GM23338 (cell line): ENCODE measurements at regions not wholly inside any gene's neighbourhood (a gene's known extent, or its start where the extent isn't known, plus 50 kb on each side); places are given as distances from the start of the nearest gene placed in this dataset.

Source experiments
- ATAC-seq: fragments of 200-7000 bp; cut with Tn5 transposase; 3 replicates; pipeline ENCODE4 v1.9.1; 2020
- DNase-seq: peaks from one replicate; pipeline ENCODE4 v3.0.0-alpha.2; 2015; ENCODE audit warnings: low spot score
- H2AFZ ChIP-seq: fragments of 200-600 bp; sonication (generic); 2 replicates; pipeline ENCODE4 v1.8.0; 2016; ENCODE audit warnings: antibody characterized with exemption, mild to moderate bottlenecking, moderate library complexity
- H3F3A ChIP-seq: fragments of 200-600 bp; sonication (generic); replicated peaks from 2 replicates; pipeline ENCODE4 v1.8.0; 2017; ENCODE audit warnings: antibody characterized with exemption, mixed run types, low read depth
- H3K27ac ChIP-seq: fragments of 200-600 bp; sonication (generic); 2 replicates; pipeline ENCODE4 v1.6.1; 2016; ENCODE audit warnings: low read depth
- H3K27me3 ChIP-seq: fragments of 200-600 bp; sonication (generic); 2 replicates; pipeline ENCODE4 v1.8.0; 2016; ENCODE audit warnings: mild to moderate bottlenecking, mixed run types, moderate library complexity; ENCODE audit not compliant: insufficient read depth
- H3K36me3 ChIP-seq: fragments of 200-600 bp; sonication (generic); 2 replicates; pipeline ENCODE4 v1.8.0; 2016; ENCODE audit warnings: mild to moderate bottlenecking; ENCODE audit not compliant: insufficient read depth
- H3K4me1 ChIP-seq: fragments of 200-600 bp; sonication (generic); 2 replicates; pipeline ENCODE4 v1.8.0; 2016; ENCODE audit warnings: mild to moderate bottlenecking, moderate library complexity; ENCODE audit not compliant: insufficient read depth
- H3K4me2 ChIP-seq: fragments of 200-600 bp; sonication (generic); 2 replicates; pipeline ENCODE4 v1.7.1; 2017; ENCODE audit warnings: mixed run types
- H3K4me3 ChIP-seq: fragments of 200-600 bp; sonication (generic); 2 replicates; pipeline ENCODE4 v1.6.1; 2016; ENCODE audit warnings: mixed run types
- H3K79me2 ChIP-seq: fragments of 200-600 bp; sonication (generic); replicated peaks from 2 replicates; pipeline ENCODE4 v1.8.0; 2017; ENCODE audit warnings: mild to moderate bottlenecking; ENCODE audit not compliant: insufficient read depth
- H3K9me2 ChIP-seq: fragments of 200-600 bp; sonication (generic); 2 replicates; pipeline ENCODE4 v1.8.0; 2017; ENCODE audit not compliant: insufficient read depth
- H4K20me1 ChIP-seq: fragments of 200-600 bp; sonication (generic); replicated peaks from 2 replicates; pipeline ENCODE4 v1.8.0; 2017; ENCODE audit warnings: mild to moderate bottlenecking; ENCODE audit not compliant: insufficient read depth
- H3K27ac Mint-ChIP-seq: 2 replicates; pipeline ENCODE4 v1.8.0; 2020; ENCODE audit warnings: inconsistent platforms, mild to moderate bottlenecking, moderate library complexity, mixed read lengths
- H3K27me3 Mint-ChIP-seq: 3 replicates; pipeline ENCODE4 v1.8.0; 2022; ENCODE audit warnings: low read depth, mild to moderate bottlenecking, moderate library complexity, mixed read lengths, inconsistent platforms; ENCODE audit not compliant: insufficient read depth, poor library complexity
- H3K36me3 Mint-ChIP-seq: 3 replicates; pipeline ENCODE4 v1.8.0; 2021; ENCODE audit warnings: low read depth, mild to moderate bottlenecking, inconsistent platforms, moderate library complexity, mixed read lengths
- H3K4me1 Mint-ChIP-seq: 3 replicates; pipeline ENCODE4 v1.8.0; 2020; ENCODE audit warnings: mild to moderate bottlenecking, inconsistent platforms, mixed read lengths
- H3K4me3 Mint-ChIP-seq: 3 replicates; pipeline ENCODE4 v1.8.0; 2021; ENCODE audit warnings: moderate library complexity, mild to moderate bottlenecking, inconsistent platforms, mixed read lengths
- H3K9me3 Mint-ChIP-seq: 3 replicates; pipeline ENCODE4 v1.8.0; 2020; ENCODE audit warnings: moderate library complexity, mild to moderate bottlenecking, inconsistent platforms, mixed read lengths
- CREB1 ChIP-seq: fragments of 250-450 bp; sonication (Bioruptor Pico); IDR thresholded peaks from 2 replicates; pipeline ENCODE4 v1.5.0; 2020; ENCODE audit warnings: low read depth, mild to moderate bottlenecking, moderate library complexity
- EZH2 ChIP-seq: fragments of 200-600 bp; sonication (generic); IDR thresholded peaks from one replicate; pipeline ENCODE4 v1.8.0; 2017; ENCODE audit warnings: antibody characterized with exemption, mild to moderate bottlenecking, low read depth; ENCODE audit not compliant: unreplicated experiment
- EZH2phosphoT487 ChIP-seq: fragments of 200-600 bp; sonication (generic); IDR thresholded peaks from one replicate; pipeline ENCODE4 v1.8.1; 2018; ENCODE audit warnings: antibody characterized with exemption; ENCODE audit not compliant: unreplicated experiment
- JUNB ChIP-seq: IDR thresholded peaks from one replicate; pipeline ENCODE4 v1.6.1; 2016; ENCODE audit warnings: antibody characterized with exemption; ENCODE audit not compliant: unreplicated experiment
- NANOG ChIP-seq: IDR thresholded peaks from 2 replicates; pipeline ENCODE4 v1.6.1; 2016; ENCODE audit warnings: antibody characterized with exemption, borderline replicate concordance
- POLR2AphosphoS5 ChIP-seq: IDR thresholded peaks from 2 replicates; pipeline ENCODE4 v1.6.1; 2016; ENCODE audit warnings: antibody characterized with exemption, low read depth
- STAT1 ChIP-seq: IDR thresholded peaks from one replicate; pipeline ENCODE4 v1.6.1; 2016; ENCODE audit warnings: antibody characterized with exemption; ENCODE audit not compliant: unreplicated experiment
- ZNF114 ChIP-seq: fragments of 250-450 bp; sonication (Bioruptor Pico); IDR thresholded peaks from 2 replicates; pipeline ENCODE4 v1.5.0; 2020; ENCODE audit warnings: mild to moderate bottlenecking, moderate library complexity
- ZNF331 ChIP-seq: fragments of 250-450 bp; sonication (Bioruptor Pico); IDR thresholded peaks from 2 replicates; pipeline ENCODE4 v1.5.0; 2020; ENCODE audit warnings: low read depth, mild to moderate bottlenecking, moderate library complexity
- TF ChIP-seq, protein P1 (sequence below): IDR thresholded peaks from 2 replicates; pipeline ENCODE4 v1.6.1; 2016; ENCODE audit warnings: antibody characterized with exemption
- TF ChIP-seq, protein P2 (sequence below), 2 experiments: fragments of 200-600 bp in 1 of 2; sonication (generic) in 1 of 2; conservative IDR thresholded peaks; 2 replicates each; pipeline versions ENCODE4 v1.5.1 to v1.6.1; 2016 to 2017; ENCODE audit warnings: antibody characterized with exemption in 2 of 2, low read depth in 2 of 2, mild to moderate bottlenecking in 2 of 2, moderate library complexity in 1 of 2
- TF ChIP-seq, protein P3 (sequence below): fragments of 250-450 bp; sonication (Bioruptor Pico); IDR thresholded peaks from 2 replicates; pipeline ENCODE4 v1.5.0; 2020; ENCODE audit warnings: mild to moderate bottlenecking, moderate library complexity
- TF ChIP-seq, protein P4 (sequence below): IDR thresholded peaks from one replicate; pipeline ENCODE4 v1.6.1; 2018; ENCODE audit warnings: antibody characterized with exemption; ENCODE audit not compliant: unreplicated experiment

DNA sequence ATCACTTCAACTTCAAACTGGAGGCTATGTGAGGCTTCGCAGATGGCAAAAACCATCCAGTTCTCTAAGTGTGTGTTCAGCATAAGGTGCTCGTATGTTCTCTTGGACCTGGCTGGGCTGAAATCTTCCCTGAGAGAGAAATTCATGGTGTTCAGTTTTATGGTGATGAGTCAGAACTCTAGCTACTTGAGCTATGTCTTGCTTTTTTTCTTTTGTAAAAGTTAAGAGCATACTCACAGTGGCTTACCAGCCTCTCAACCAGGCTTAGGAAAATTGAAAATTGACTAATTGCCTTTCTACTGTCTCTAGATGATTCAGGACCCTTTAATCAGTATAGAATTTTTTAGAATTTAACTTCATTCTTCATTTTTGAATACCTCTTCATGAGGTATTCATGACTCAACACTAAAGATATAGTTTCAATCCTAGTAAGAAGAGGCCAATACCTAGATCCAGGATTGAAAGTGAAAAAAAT is 617.5 kb downstream of the TBL1XR1 start:
- H2AFZ ChIP-seq: no peak overlapping the region
- H3K27me3 ChIP-seq: no peaks in the 10 kb centered on the region
- no peak overlapping the region for H3K27ac Mint-ChIP-seq
- peaks cover 13% of the 10 kb centered on the region for H3K4me1 Mint-ChIP-seq
- no peaks in the 10 kb centered on the region for H3K36me3 Mint-ChIP-seq
- TF ChIP-seq POLR2AphosphoS5 (no peak), ZNF331 (CRISPR knock-in tag) (no peak), EZH2phosphoT487 (no peak), EZH2 (no peak), NANOG (no peak), ZNF114 (CRISPR knock-in tag) (no peak), CREB1 (CRISPR knock-in tag) (no peak), JUNB (no peak), STAT1 (no peak)
- TF ChIP-seq, protein P1, sequence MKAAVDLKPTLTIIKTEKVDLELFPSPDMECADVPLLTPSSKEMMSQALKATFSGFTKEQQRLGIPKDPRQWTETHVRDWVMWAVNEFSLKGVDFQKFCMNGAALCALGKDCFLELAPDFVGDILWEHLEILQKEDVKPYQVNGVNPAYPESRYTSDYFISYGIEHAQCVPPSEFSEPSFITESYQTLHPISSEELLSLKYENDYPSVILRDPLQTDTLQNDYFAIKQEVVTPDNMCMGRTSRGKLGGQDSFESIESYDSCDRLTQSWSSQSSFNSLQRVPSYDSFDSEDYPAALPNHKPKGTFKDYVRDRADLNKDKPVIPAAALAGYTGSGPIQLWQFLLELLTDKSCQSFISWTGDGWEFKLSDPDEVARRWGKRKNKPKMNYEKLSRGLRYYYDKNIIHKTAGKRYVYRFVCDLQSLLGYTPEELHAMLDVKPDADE: no peak
- TF ChIP-seq, protein P2, sequence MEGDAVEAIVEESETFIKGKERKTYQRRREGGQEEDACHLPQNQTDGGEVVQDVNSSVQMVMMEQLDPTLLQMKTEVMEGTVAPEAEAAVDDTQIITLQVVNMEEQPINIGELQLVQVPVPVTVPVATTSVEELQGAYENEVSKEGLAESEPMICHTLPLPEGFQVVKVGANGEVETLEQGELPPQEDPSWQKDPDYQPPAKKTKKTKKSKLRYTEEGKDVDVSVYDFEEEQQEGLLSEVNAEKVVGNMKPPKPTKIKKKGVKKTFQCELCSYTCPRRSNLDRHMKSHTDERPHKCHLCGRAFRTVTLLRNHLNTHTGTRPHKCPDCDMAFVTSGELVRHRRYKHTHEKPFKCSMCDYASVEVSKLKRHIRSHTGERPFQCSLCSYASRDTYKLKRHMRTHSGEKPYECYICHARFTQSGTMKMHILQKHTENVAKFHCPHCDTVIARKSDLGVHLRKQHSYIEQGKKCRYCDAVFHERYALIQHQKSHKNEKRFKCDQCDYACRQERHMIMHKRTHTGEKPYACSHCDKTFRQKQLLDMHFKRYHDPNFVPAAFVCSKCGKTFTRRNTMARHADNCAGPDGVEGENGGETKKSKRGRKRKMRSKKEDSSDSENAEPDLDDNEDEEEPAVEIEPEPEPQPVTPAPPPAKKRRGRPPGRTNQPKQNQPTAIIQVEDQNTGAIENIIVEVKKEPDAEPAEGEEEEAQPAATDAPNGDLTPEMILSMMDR (conservative IDR thresholded peaks at IDR 0.05; ENCODE audit: low read depth in 2 of 2): no peak
- TF ChIP-seq, protein P3, sequence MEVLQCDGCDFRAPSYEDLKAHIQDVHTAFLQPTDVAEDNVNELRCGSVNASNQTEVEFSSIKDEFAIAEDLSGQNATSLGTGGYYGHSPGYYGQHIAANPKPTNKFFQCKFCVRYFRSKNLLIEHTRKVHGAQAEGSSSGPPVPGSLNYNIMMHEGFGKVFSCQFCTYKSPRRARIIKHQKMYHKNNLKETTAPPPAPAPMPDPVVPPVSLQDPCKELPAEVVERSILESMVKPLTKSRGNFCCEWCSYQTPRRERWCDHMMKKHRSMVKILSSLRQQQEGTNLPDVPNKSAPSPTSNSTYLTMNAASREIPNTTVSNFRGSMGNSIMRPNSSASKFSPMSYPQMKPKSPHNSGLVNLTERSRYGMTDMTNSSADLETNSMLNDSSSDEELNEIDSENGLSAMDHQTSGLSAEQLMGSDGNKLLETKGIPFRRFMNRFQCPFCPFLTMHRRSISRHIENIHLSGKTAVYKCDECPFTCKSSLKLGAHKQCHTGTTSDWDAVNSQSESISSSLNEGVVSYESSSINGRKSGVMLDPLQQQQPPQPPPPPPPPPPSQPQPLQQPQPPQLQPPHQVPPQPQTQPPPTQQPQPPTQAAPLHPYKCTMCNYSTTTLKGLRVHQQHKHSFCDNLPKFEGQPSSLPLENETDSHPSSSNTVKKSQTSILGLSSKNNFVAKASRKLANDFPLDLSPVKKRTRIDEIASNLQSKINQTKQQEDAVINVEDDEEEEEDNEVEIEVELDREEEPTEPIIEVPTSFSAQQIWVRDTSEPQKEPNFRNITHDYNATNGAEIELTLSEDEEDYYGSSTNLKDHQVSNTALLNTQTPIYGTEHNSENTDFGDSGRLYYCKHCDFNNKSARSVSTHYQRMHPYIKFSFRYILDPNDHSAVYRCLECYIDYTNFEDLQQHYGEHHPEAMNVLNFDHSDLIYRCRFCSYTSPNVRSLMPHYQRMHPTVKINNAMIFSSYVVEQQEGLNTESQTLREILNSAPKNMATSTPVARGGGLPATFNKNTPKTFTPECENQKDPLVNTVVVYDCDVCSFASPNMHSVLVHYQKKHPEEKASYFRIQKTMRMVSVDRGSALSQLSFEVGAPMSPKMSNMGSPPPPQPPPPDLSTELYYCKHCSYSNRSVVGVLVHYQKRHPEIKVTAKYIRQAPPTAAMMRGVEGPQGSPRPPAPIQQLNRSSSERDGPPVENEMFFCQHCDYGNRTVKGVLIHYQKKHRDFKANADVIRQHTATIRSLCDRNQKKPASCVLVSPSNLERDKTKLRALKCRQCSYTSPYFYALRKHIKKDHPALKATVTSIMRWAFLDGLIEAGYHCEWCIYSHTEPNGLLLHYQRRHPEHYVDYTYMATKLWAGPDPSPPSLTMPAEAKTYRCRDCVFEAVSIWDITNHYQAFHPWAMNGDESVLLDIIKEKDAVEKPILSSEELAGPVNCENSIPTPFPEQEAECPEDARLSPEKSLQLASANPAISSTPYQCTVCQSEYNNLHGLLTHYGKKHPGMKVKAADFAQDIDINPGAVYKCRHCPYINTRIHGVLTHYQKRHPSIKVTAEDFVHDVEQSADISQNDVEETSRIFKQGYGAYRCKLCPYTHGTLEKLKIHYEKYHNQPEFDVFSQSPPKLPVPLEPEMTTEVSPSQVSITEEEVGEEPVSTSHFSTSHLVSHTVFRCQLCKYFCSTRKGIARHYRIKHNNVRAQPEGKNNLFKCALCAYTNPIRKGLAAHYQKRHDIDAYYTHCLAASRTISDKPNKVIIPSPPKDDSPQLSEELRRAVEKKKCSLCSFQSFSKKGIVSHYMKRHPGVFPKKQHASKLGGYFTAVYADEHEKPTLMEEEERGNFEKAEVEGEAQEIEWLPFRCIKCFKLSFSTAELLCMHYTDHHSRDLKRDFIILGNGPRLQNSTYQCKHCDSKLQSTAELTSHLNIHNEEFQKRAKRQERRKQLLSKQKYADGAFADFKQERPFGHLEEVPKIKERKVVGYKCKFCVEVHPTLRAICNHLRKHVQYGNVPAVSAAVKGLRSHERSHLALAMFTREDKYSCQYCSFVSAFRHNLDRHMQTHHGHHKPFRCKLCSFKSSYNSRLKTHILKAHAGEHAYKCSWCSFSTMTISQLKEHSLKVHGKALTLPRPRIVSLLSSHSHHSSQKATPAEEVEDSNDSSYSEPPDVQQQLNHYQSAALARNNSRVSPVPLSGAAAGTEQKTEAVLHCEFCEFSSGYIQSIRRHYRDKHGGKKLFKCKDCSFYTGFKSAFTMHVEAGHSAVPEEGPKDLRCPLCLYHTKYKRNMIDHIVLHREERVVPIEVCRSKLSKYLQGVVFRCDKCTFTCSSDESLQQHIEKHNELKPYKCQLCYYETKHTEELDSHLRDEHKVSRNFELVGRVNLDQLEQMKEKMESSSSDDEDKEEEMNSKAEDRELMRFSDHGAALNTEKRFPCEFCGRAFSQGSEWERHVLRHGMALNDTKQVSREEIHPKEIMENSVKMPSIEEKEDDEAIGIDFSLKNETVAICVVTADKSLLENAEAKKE (CRISPR knock-in tag): no peak
- TF ChIP-seq, protein P4, sequence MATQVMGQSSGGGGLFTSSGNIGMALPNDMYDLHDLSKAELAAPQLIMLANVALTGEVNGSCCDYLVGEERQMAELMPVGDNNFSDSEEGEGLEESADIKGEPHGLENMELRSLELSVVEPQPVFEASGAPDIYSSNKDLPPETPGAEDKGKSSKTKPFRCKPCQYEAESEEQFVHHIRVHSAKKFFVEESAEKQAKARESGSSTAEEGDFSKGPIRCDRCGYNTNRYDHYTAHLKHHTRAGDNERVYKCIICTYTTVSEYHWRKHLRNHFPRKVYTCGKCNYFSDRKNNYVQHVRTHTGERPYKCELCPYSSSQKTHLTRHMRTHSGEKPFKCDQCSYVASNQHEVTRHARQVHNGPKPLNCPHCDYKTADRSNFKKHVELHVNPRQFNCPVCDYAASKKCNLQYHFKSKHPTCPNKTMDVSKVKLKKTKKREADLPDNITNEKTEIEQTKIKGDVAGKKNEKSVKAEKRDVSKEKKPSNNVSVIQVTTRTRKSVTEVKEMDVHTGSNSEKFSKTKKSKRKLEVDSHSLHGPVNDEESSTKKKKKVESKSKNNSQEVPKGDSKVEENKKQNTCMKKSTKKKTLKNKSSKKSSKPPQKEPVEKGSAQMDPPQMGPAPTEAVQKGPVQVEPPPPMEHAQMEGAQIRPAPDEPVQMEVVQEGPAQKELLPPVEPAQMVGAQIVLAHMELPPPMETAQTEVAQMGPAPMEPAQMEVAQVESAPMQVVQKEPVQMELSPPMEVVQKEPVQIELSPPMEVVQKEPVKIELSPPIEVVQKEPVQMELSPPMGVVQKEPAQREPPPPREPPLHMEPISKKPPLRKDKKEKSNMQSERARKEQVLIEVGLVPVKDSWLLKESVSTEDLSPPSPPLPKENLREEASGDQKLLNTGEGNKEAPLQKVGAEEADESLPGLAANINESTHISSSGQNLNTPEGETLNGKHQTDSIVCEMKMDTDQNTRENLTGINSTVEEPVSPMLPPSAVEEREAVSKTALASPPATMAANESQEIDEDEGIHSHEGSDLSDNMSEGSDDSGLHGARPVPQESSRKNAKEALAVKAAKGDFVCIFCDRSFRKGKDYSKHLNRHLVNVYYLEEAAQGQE: no peak
- no peaks in the 10 kb centered on the region for H3K79me2 ChIP-seq
- H3K9me2 ChIP-seq: 0 out of 2 replicates have a peak, but pooled peaks cover 5% of the 10 kb centered on the region
- H3K27me3 Mint-ChIP-seq: no peaks in the 10 kb centered on the region
- no peaks in the 10 kb centered on the region for H4K20me1 ChIP-seq
- H3K27ac ChIP-seq: no peak overlapping the region
- DNase-seq (no peak), ATAC-seq (no peak)
- peaks cover 7% of the 10 kb centered on the region for H3K4me1 ChIP-seq
- no peaks in the 10 kb centered on the region for H3K9me3 Mint-ChIP-seq
- no peak overlapping the region for H3K4me3 ChIP-seq
- H3K36me3 ChIP-seq: no peaks in the 10 kb centered on the region
- no peaks in the 10 kb centered on the region for H3F3A ChIP-seq
- no peak overlapping the region for H3K4me3 Mint-ChIP-seq
- H3K4me2 ChIP-seq: no peak overlapping the region
